Vagina (tissue), 2 donors: ENCODE measurements at regions not wholly inside any gene's neighbourhood (a gene's known extent, or its start where the extent isn't known, plus 50 kb on each side); places are given as distances from the start of the nearest gene placed in this dataset.

Source experiments
- CTCF ChIP-seq, 3 experiments: fragments of 450-650 bp in 2 of 3; fragments of 200-600 bp in 1 of 3; sonication (generic) in 1 of 3; IDR thresholded peaks; one replicate each; pipeline ENCODE4 v1.5.1; 2017 to 2019; ENCODE audit warnings: antibody characterized with exemption in 3 of 3, mild to moderate bottlenecking in 2 of 3, moderate library complexity in 2 of 3
- POLR2A ChIP-seq, 2 donors: fragments of 450-650 bp; IDR thresholded peaks; one replicate each; pipeline ENCODE4 v1.6.1; 2017; ENCODE audit warnings: antibody characterized with exemption in 2 of 2, mild to moderate bottlenecking in 2 of 2, moderate library complexity in 2 of 2

DNA sequence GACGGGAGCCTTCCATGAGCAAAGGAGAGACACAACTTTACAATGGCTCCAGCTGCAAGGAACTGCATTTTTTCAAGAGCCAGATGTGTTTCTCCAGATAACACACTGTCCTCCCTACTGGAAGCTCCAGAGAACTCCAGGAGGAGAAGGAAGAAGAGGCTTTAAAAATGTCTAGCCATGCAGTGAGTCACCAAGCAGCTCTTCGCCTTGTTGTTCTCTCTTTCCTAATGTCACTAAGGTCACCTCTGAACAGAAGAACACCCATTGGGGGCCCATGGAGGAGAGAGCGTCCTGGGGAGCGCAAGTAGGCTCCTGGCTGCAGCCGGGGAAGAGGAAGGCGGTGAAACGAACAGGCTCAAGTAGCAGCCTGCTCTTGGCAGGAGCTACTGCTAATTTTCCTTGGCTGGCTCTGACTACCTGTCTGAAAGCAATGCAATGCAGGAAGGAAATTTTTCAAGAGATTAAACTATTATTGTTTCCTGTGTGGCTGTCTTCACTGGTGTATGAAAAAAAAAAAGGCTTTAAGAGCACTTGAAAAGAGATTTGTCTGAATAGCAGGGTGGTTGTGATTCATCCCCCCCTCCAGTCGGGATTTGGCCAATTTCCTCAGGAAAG lies 321.9 kb downstream of the SETD4 start:
- no peak for TF ChIP-seq CTCF (IDR thresholded peaks at IDR 0.05)
- TF ChIP-seq POLR2A (IDR thresholded peaks at IDR 0.05), result no peak
